BLaER1 (cell line): ENCODE measurements at regions not wholly inside any gene's neighbourhood (a gene's known extent, or its start where the extent isn't known, plus 50 kb on each side); places are given as distances from the start of the nearest gene placed in this dataset.

Source experiments
- H3K27ac ChIP-seq: shearing (Covaris generic); formaldehyde crosslinking; 2 replicates; pipeline ENCODE4 v1.8.1; 2022
- H3K27me3 ChIP-seq: shearing (Covaris generic); formaldehyde crosslinking; 2 replicates; pipeline ENCODE4 v1.8.1; 2022
- H3K36me3 ChIP-seq: shearing (Covaris generic); formaldehyde crosslinking; 2 replicates; pipeline ENCODE4 v1.8.1; 2022
- H3K4me1 ChIP-seq: shearing (Covaris generic); formaldehyde crosslinking; 2 replicates; pipeline ENCODE4 v1.8.1; 2022
- H3K4me2 ChIP-seq: shearing (Covaris generic); formaldehyde crosslinking; 2 replicates; pipeline ENCODE4 v1.8.1; 2022
- H3K4me3 ChIP-seq: shearing (Covaris generic); formaldehyde crosslinking; 2 replicates; pipeline ENCODE4 v1.8.1; 2022
- H3K9ac ChIP-seq: shearing (Covaris generic); formaldehyde crosslinking; 2 replicates; pipeline ENCODE4 v1.8.1; 2022
- H3K9me3 ChIP-seq: shearing (Covaris generic); formaldehyde crosslinking; 2 replicates; pipeline ENCODE4 v1.8.1; 2022
- H4K20me1 ChIP-seq: shearing (Covaris generic); formaldehyde crosslinking; 2 replicates; pipeline ENCODE4 v1.8.1; 2022
- Cebpa-rat ChIP-seq: shearing (Covaris generic); IDR thresholded peaks from 2 replicates; pipeline ENCODE4 v1.8.1; 2022

- peak overlapping the region; percentile 84; the same call in 1 of the 2 replicates for H3K4me2 ChIP-seq
- no peaks in the 10 kb centered on the region for H4K20me1 ChIP-seq
- H3K27me3 ChIP-seq, result no peaks in the 10 kb centered on the region
- H3K9me3 ChIP-seq, result no peaks in the 10 kb centered on the region
- H3K27ac ChIP-seq, result peak overlapping the region; percentile 95
- H3K36me3 ChIP-seq, result 0 out of 2 replicates have a peak, but pooled peaks cover 10% of the 10 kb centered on the region
- TF ChIP-seq Cebpa-rat, result no peak
- no peak overlapping the region for H3K9ac ChIP-seq
- H3K4me1 ChIP-seq, result peaks cover 98% of the 10 kb centered on the region
- no peak overlapping the region for H3K4me3 ChIP-seq
Measured at GRCh38 chr1:23616292-23616824, 57.1 kb upstream of the ID3 start.

- peaks cover 98% of the 10 kb centered on the region for H3K4me1 ChIP-seq
- H4K20me1 ChIP-seq, result no peaks in the 10 kb centered on the region
- no peaks in the 10 kb centered on the region for H3K9me3 ChIP-seq
- H3K4me2 ChIP-seq, result peak overlapping the region; percentile 84
- H3K4me3 ChIP-seq, result no peak overlapping the region
- H3K36me3 ChIP-seq, result 0 out of 2 replicates have a peak, but pooled peaks cover 10% of the 10 kb centered on the region
- H3K9ac ChIP-seq, result 0 out of 2 replicates have a peak overlapping the region, but pooled peaks have one; percentile 31
- TF ChIP-seq Cebpa-rat, result no peak
- peak overlapping the region; percentile 95 for H3K27ac ChIP-seq
- H3K27me3 ChIP-seq, result no peaks in the 10 kb centered on the region
Measured at GRCh38 chr1:23615852-23616251, 56.6 kb upstream of the ID3 start.

- H3K4me3 ChIP-seq, result no peak overlapping the region
- H4K20me1 ChIP-seq, result no peaks in the 10 kb centered on the region
Measured at GRCh38 chr1:23615423-23615822, 56.1 kb upstream of the ID3 start.

GRCh38 chr1:23614032-23614660 lies 54.8 kb upstream of the ID3 start:
- H3K9me3 ChIP-seq, result no peaks in the 10 kb centered on the region
- H4K20me1 ChIP-seq, result no peaks in the 10 kb centered on the region
- H3K4me3 ChIP-seq, result no peak overlapping the region
- H3K36me3 ChIP-seq, result 0 out of 2 replicates have a peak, but pooled peaks cover 10% of the 10 kb centered on the region
- no peak for TF ChIP-seq Cebpa-rat
- peaks cover 99% of the 10 kb centered on the region for H3K4me1 ChIP-seq
- peak overlapping the region; percentile 95 for H3K27ac ChIP-seq
- peak overlapping the region; percentile 81; the same call in 1 of the 2 replicates for H3K9ac ChIP-seq
- peak overlapping the region; percentile 84 for H3K4me2 ChIP-seq
- H3K27me3 ChIP-seq, result no peaks in the 10 kb centered on the region

More at GRCh38 chr1:23615423-23615822, 56.1 kb upstream of the ID3 start:
- peaks cover 98% of the 10 kb centered on the region for H3K4me1 ChIP-seq
- H3K27ac ChIP-seq, result peak overlapping the region; percentile 95
- no peaks in the 10 kb centered on the region for H3K9me3 ChIP-seq
- H3K36me3 ChIP-seq, result 0 out of 2 replicates have a peak, but pooled peaks cover 10% of the 10 kb centered on the region
- TF ChIP-seq Cebpa-rat, result no peak
- peak overlapping the region; percentile 84 for H3K4me2 ChIP-seq
- H3K27me3 ChIP-seq, result no peaks in the 10 kb centered on the region
- 0 out of 2 replicates have a peak overlapping the region, but pooled peaks have one; percentile 31 for H3K9ac ChIP-seq

GRCh38 chr1:23613191-23614031 lies 54.1 kb upstream of the ID3 start:
- H3K27me3 ChIP-seq, result no peaks in the 10 kb centered on the region
- H3K9me3 ChIP-seq, result no peaks in the 10 kb centered on the region
- H3K36me3 ChIP-seq, result 0 out of 2 replicates have a peak, but pooled peaks cover 10% of the 10 kb centered on the region
- no peak for TF ChIP-seq Cebpa-rat
- no peaks in the 10 kb centered on the region for H4K20me1 ChIP-seq
- peak overlapping the region; percentile 81 for H3K9ac ChIP-seq
- peak overlapping the region; percentile 40 for H3K4me3 ChIP-seq
- H3K4me2 ChIP-seq, result peak overlapping the region; percentile 84
- H3K27ac ChIP-seq, result peak overlapping the region; percentile 95
- H3K4me1 ChIP-seq, result peaks cover 99% of the 10 kb centered on the region

GRCh38 chr1:23611601-23612327 lies 52.5 kb upstream of the ID3 start:
- Histone ChIP-seq H3K9ac (peak overlapping the region; percentile 81), H4K20me1 (no peaks in the 10 kb centered on the region), H3K36me3 (0 out of 2 replicates have a peak, but pooled peaks cover 6% of the 10 kb centered on the region), H3K9me3 (no peaks in the 10 kb centered on the region), H3K27me3 (no peaks in the 10 kb centered on the region), H3K27ac (peak overlapping the region; percentile 95), H3K4me1 (peaks cover 100% of the 10 kb centered on the region), H3K4me2 (peak overlapping the region; percentile 84), H3K4me3 (peak overlapping the region; percentile 40; the same call in 1 of the 2 replicates)
- no peak for TF ChIP-seq Cebpa-rat

GRCh38 chr1:23610677-23611076 lies 51.4 kb upstream of the ID3 start:
- no peaks in the 10 kb centered on the region for H3K27me3 ChIP-seq
- H3K4me1 ChIP-seq, result peaks cover 100% of the 10 kb centered on the region
- no peaks in the 10 kb centered on the region for H4K20me1 ChIP-seq
- peak overlapping the region; percentile 55; the same call in 1 of the 2 replicates for H3K9ac ChIP-seq
- H3K4me3 ChIP-seq, result no peak overlapping the region
- no peaks in the 10 kb centered on the region for H3K36me3 ChIP-seq
- H3K4me2 ChIP-seq, result peak overlapping the region; percentile 84
- no peak for TF ChIP-seq Cebpa-rat
- H3K9me3 ChIP-seq, result no peaks in the 10 kb centered on the region
- peak overlapping the region; percentile 95 for H3K27ac ChIP-seq

- peak overlapping the region; percentile 55 for H3K9ac ChIP-seq
- H3K4me1 ChIP-seq, result peaks cover 100% of the 10 kb centered on the region
- no peaks in the 10 kb centered on the region for H3K36me3 ChIP-seq
- no peak for TF ChIP-seq Cebpa-rat
- H3K4me3 ChIP-seq, result no peak overlapping the region
- H3K9me3 ChIP-seq, result no peaks in the 10 kb centered on the region
- peak overlapping the region; percentile 84 for H3K4me2 ChIP-seq
- H3K27me3 ChIP-seq, result no peaks in the 10 kb centered on the region
- peak overlapping the region; percentile 95 for H3K27ac ChIP-seq
- H4K20me1 ChIP-seq, result no peaks in the 10 kb centered on the region
Measured at GRCh38 chr1:23609971-23610370, 50.7 kb upstream of the ID3 start.
